Endothelial cell of umbilical vein (primary cell): ENCODE measurements at regions not wholly inside any gene's neighbourhood (a gene's known extent, or its start where the extent isn't known, plus 50 kb on each side); places are given as distances from the start of the nearest gene placed in this dataset.

Experiments used
- BruUV-seq: library from RNA; stranded (reverse); fragments of 400-500 nt; replicated peaks from 2 replicates; lab custom pipeline; 2021; lab: Mats Ljungman, UMichigan
- CTCF ChIA-PET: fragments of 300-600, 350-600 bp; sonication (Branson Sonifier 250); formaldehyde crosslinking; loops from one replicate; lab custom pipeline; 2021; ENCODE audit warnings: antibody characterized with exemption, inconsistent platforms; lab: Charles Lee
- POLR2A ChIA-PET: fragments of 300-600, 350-600 bp; sonication (Branson Sonifier 250); formaldehyde crosslinking; loops from one replicate; lab custom pipeline; 2021; ENCODE audit warnings: antibody characterized with exemption, inconsistent platforms; lab: Charles Lee
- DNase-seq: peaks from one replicate; pipeline ENCODE4 v3.0.0-alpha.2; 2011; ENCODE audit warnings: low read depth, low spot score
- FAIRE-seq: peaks from 2 replicates; lab custom pipeline; 2011; peaks lifted over from hg19 to GRCh38; lab: Jason Lieb, UNC
- H2AFZ ChIP-seq: 2 replicates; pipeline ENCODE4 v1.6.0; 2012; ENCODE audit warnings: low read depth, low read length, control low read depth, inconsistent platforms
- H3K27ac ChIP-seq: 2 replicates; pipeline ENCODE4 v1.5.1; 2011; ENCODE audit warnings: low read depth, mild to moderate bottlenecking, control low read depth, low read length, moderate library complexity; ENCODE audit not compliant: insufficient read depth
- H3K27me3 ChIP-seq, 2 experiments: 2 replicates each; pipeline versions ENCODE4 v1.6.0 to v1.6.1; 2011; ENCODE audit warnings: low read length in 2 of 2, mixed read lengths in 1 of 2; ENCODE audit not compliant: control insufficient read depth in 2 of 2, insufficient read depth in 2 of 2
- H3K36me3 ChIP-seq, 2 experiments: 2 replicates in 1 of 2; 3 replicates in 1 of 2; pipeline ENCODE4 v1.5.1; 2011; ENCODE audit warnings: low read length in 2 of 2, mild to moderate bottlenecking in 1 of 2, moderate library complexity in 1 of 2; ENCODE audit not compliant: control insufficient read depth in 2 of 2, insufficient read depth in 2 of 2; ENCODE audit errors: extremely low read depth in 1 of 2
- H3K4me1 ChIP-seq: 3 replicates; pipeline ENCODE4 v1.5.1; 2011; ENCODE audit warnings: mild to moderate bottlenecking, low read length; ENCODE audit not compliant: control insufficient read depth, insufficient read depth; ENCODE audit errors: extremely low read depth
- H3K4me2 ChIP-seq: 2 replicates; pipeline ENCODE4 v1.6.1; 2011; ENCODE audit warnings: low read length, control low read depth, mixed read lengths; ENCODE audit not compliant: insufficient read depth
- H3K4me3 ChIP-seq, 3 experiments: fragments of 200-600 bp in 1 of 3; sonication (generic), shearing (Covaris generic) in 1 of 3; replicated peaks in 1 of 3; 2 replicates each; pipeline ENCODE4 v1.5.1; 2011 to 2016; ENCODE audit warnings: control low read depth in 3 of 3, low read length in 3 of 3, mild to moderate bottlenecking in 2 of 3, inconsistent platforms in 1 of 3, low read depth in 1 of 3, moderate library complexity in 1 of 3; ENCODE audit not compliant: insufficient read depth in 1 of 3
- H3K79me2 ChIP-seq: 2 replicates; pipeline ENCODE4 v1.6.0; 2012; ENCODE audit warnings: low read length, inconsistent platforms; ENCODE audit not compliant: control insufficient read depth, insufficient read depth
- H3K9ac ChIP-seq: replicated peaks from 2 replicates; pipeline ENCODE3; 2011; ENCODE audit warnings: low read length, control low read depth; ENCODE audit not compliant: insufficient read depth; ENCODE audit errors: extremely low read depth
- H3K9me1 ChIP-seq: replicated peaks from 3 replicates; pipeline ENCODE4 v1.6.0; 2011; ENCODE audit warnings: mild to moderate bottlenecking, low read length; ENCODE audit not compliant: control insufficient read depth, insufficient read depth; ENCODE audit errors: extremely low read depth
- H3K9me3 ChIP-seq: replicated peaks from 2 replicates; pipeline ENCODE4 v1.5.1; 2012; ENCODE audit warnings: low read length, inconsistent platforms; ENCODE audit not compliant: control insufficient read depth, insufficient read depth
- H4K20me1 ChIP-seq: replicated peaks from 2 replicates; pipeline ENCODE3; 2011; ENCODE audit warnings: mild to moderate bottlenecking, low read length; ENCODE audit not compliant: control insufficient read depth, insufficient read depth; ENCODE audit errors: extremely low read depth
- EZH2 ChIP-seq: IDR thresholded peaks from 2 replicates; pipeline ENCODE4 v1.6.1; 2012; ENCODE audit warnings: borderline replicate concordance, low read depth, mild to moderate bottlenecking, moderate library complexity, low read length, inconsistent platforms; ENCODE audit not compliant: severe bottlenecking
- FOS ChIP-seq: IDR thresholded peaks from 2 replicates; pipeline ENCODE4 v1.6.1; 2011; ENCODE audit warnings: mild to moderate bottlenecking, low read length, moderate library complexity, borderline replicate concordance; ENCODE audit not compliant: insufficient read depth
- GATA2 ChIP-seq: IDR thresholded peaks from 2 replicates; pipeline ENCODE4 v1.7.0; 2011; ENCODE audit warnings: low read depth, mild to moderate bottlenecking, moderate library complexity, mixed read lengths, low read length; ENCODE audit not compliant: insufficient read length, insufficient read depth
- JUN ChIP-seq: IDR thresholded peaks from 2 replicates; pipeline ENCODE4 v1.6.1; 2011; ENCODE audit warnings: borderline replicate concordance, low read depth; ENCODE audit not compliant: insufficient read length, insufficient read depth
- MYC ChIP-seq: IDR thresholded peaks from one replicate; pipeline ENCODE4 v1.6.1; 2011; ENCODE audit warnings: mild to moderate bottlenecking, low read depth, low read length
- dilution Hi-C: fragments of 300-500 bp; cut with MboI; formaldehyde crosslinking; loops from one replicate; pipeline ENCODE4 v1.15.0; 2019; ENCODE audit warnings: low sequenced_read_pairs; ENCODE audit not compliant: extremely low pct_ligation_motif_present
- intact Hi-C: fragments of 100-400 bp; cut with micrococcal nuclease; formaldehyde crosslinking; loops from one replicate; pipeline ENCODE4 v1.10.0; 2022

GRCh38 chr13:106003651-106004050 lies 531.8 kb downstream of the EFNB2 start:
- Histone ChIP-seq H3K27me3 (no peaks in the 10 kb centered on the region), H4K20me1 (no peaks in the 10 kb centered on the region), H3K9me3 (no peaks in the 10 kb centered on the region), H2AFZ (no peak overlapping the region), H3K4me2 (no peak overlapping the region), H3K4me3 (no peak overlapping the region), H3K9me1 (no peaks in the 10 kb centered on the region), H3K79me2 (no peaks in the 10 kb centered on the region), H3K4me1 (no peaks in the 10 kb centered on the region), H3K36me3 (no peaks in the 10 kb centered on the region), H3K27ac (no peak overlapping the region), H3K9ac (no peak overlapping the region)
- FAIRE-seq (no peak), DNase-seq (no peak)
- ChIA-PET POLR2A (no interaction called here), CTCF (no interaction called here)
- TF ChIP-seq FOS: no peak
- intact Hi-C loops (loop anchor here (10.0 kb wide), 1 partner anchor 1111 kb away; no protein-coding TSS in a partner anchor), dilution Hi-C loops (no loop called here)
- BruUV-seq: no TSS peak

DNA sequence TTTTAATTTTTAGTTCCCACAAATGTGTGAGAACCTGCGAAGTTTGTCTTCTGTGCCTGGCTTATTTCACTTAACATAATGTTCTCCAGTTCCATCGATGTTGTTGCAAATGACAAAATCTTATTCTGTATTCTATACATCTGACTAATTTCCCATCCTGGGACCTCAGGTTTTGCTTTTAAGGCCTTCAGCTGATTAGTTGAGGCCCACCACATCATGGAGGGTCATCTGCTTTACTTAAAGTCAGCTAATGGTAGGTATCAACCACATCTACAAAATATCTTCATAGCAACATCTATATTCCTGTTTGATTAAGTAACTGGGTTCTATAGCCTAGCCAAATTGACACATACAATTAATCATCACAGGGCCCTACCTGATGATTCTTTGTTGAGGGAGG lies 534.0 kb downstream of the EFNB2 start:
- Histone ChIP-seq H3K4me2 (no peak overlapping the region), H4K20me1 (no peaks in the 10 kb centered on the region), H3K27ac (no peak overlapping the region), H3K79me2 (no peaks in the 10 kb centered on the region), H3K9me3 (no peaks in the 10 kb centered on the region), H3K27me3 (no peaks in the 10 kb centered on the region), H3K9ac (no peak overlapping the region), H3K4me3 (no peak overlapping the region), H3K4me1 (no peaks in the 10 kb centered on the region), H2AFZ (no peak overlapping the region), H3K36me3 (no peaks in the 10 kb centered on the region), H3K9me1 (no peaks in the 10 kb centered on the region)
- TF ChIP-seq JUN: no peak
- TF ChIP-seq EZH2: no peak
- no peak for TF ChIP-seq MYC
- no peak for TF ChIP-seq GATA2
- FAIRE-seq (no peak), DNase-seq (no peak)
- ChIA-PET CTCF (no interaction called here), POLR2A (no interaction called here)
- dilution Hi-C loops (no loop called here), intact Hi-C loops (loop anchor here (10.0 kb wide), 1 partner anchor 1113 kb away; no protein-coding TSS in a partner anchor)
- BruUV-seq: no TSS peak
